Neural cell (in vitro differentiated cells): ENCODE measurements at regions not wholly inside any gene's neighbourhood (a gene's known extent, or its start where the extent isn't known, plus 50 kb on each side); places are given as distances from the start of the nearest gene placed in this dataset.
A peak's percentile ranks its signal among the peaks of the same experiment; 100 is the strongest.

Experiments used
- H2AFZ ChIP-seq: fragments of 200-600, 300-800 bp; sonication (generic), shearing (Covaris generic); 2 replicates; pipeline ENCODE4 v1.6.0; 2014; ENCODE audit warnings: low read depth, mild to moderate bottlenecking, antibody characterized with exemption, low read length, moderate library complexity
- H3F3A ChIP-seq: fragments of 200-600 bp; shearing (Covaris generic); 2 replicates; pipeline ENCODE4 v1.6.1; 2016; ENCODE audit warnings: mild to moderate bottlenecking, moderate library complexity, mixed read lengths, antibody characterized with exemption, low read length; ENCODE audit not compliant: insufficient read depth, poor library complexity, severe bottlenecking
- H3K27ac ChIP-seq: fragments of 200-600, 300-800 bp; sonication (generic), shearing (Covaris generic); 2 replicates; pipeline ENCODE4 v1.5.1; 2014; ENCODE audit warnings: mild to moderate bottlenecking, low read length, moderate library complexity
- H3K27me3 ChIP-seq: fragments of 300-800, 200-600 bp; sonication (generic), shearing (Covaris generic); 2 replicates; pipeline ENCODE4 v1.6.0; 2014; ENCODE audit warnings: mild to moderate bottlenecking, low read depth, low read length, moderate library complexity; ENCODE audit not compliant: insufficient read depth
- H3K36me3 ChIP-seq: fragments of 300-800, 200-600 bp; sonication (generic), shearing (Covaris generic); 2 replicates; pipeline ENCODE4 v1.5.1; 2014; ENCODE audit warnings: mild to moderate bottlenecking, antibody characterized with exemption, low read length, moderate library complexity; ENCODE audit not compliant: insufficient read depth
- H3K4me2 ChIP-seq: fragments of 300-800, 200-600 bp; sonication (generic), shearing (Covaris generic); 2 replicates; pipeline ENCODE4 v1.6.0; 2014; ENCODE audit warnings: mild to moderate bottlenecking, low read length
- H3K4me3 ChIP-seq: fragments of 300-800, 200-600 bp; sonication (generic), shearing (Covaris generic); 2 replicates; pipeline ENCODE4 v1.5.1; 2014; ENCODE audit warnings: mild to moderate bottlenecking, low read length, moderate library complexity
- H3K79me2 ChIP-seq: fragments of 200-600 bp; shearing (Covaris generic); replicated peaks from 2 replicates; pipeline ENCODE4 v1.6.0; 2014; ENCODE audit warnings: mild to moderate bottlenecking, low read length, moderate library complexity; ENCODE audit not compliant: insufficient read depth
- H3K9ac ChIP-seq: fragments of 300-800, 200-600 bp; sonication (generic), shearing (Covaris generic); 2 replicates; pipeline ENCODE4 v1.6.1; 2016; ENCODE audit warnings: mild to moderate bottlenecking, low read length, mixed read lengths
- H3K9me2 ChIP-seq: fragments of 200-600 bp; shearing (Covaris generic); 2 replicates; pipeline ENCODE4 v1.6.1; 2016; ENCODE audit warnings: mild to moderate bottlenecking, low read length, mixed read lengths; ENCODE audit not compliant: insufficient read depth
- H3K9me3 ChIP-seq: fragments of 200-600, 300-800 bp; sonication (generic), shearing (Covaris generic); 2 replicates; pipeline ENCODE4 v1.6.1; 2016; ENCODE audit warnings: mild to moderate bottlenecking, mixed run types, low read length, moderate library complexity, mixed read lengths
- H4K20me1 ChIP-seq: fragments of 200-600 bp; shearing (Covaris generic); 2 replicates; pipeline ENCODE4 v1.6.1; 2016; ENCODE audit warnings: mild to moderate bottlenecking, mixed run types; ENCODE audit not compliant: insufficient read depth
- EP300 ChIP-seq: fragments of 450-650 bp; conservative IDR thresholded peaks from 2 replicates; pipeline ENCODE4 v1.6.1; 2014; ENCODE audit warnings: antibody characterized with exemption, mild to moderate bottlenecking, moderate library complexity; ENCODE audit not compliant: poor library complexity, severe bottlenecking
- EZH2 ChIP-seq: fragments of 200-600, 300-800 bp; shearing (Covaris generic), sonication (generic); IDR thresholded peaks from 2 replicates; pipeline ENCODE4 v1.6.1; 2014; ENCODE audit warnings: antibody characterized with exemption, low read length, borderline replicate concordance, mild to moderate bottlenecking; ENCODE audit not compliant: insufficient read depth, poor library complexity, severe bottlenecking
- MXI1 ChIP-seq: fragments of 450-650 bp; conservative IDR thresholded peaks from 2 replicates; pipeline ENCODE4 v1.6.1; 2014; ENCODE audit warnings: antibody characterized with exemption, mild to moderate bottlenecking; ENCODE audit not compliant: poor library complexity, severe bottlenecking
- POLR2AphosphoS5 ChIP-seq: IDR thresholded peaks from 2 replicates; pipeline ENCODE4 v1.6.1; 2012
- RAD21 ChIP-seq: fragments of 450-650 bp; conservative IDR thresholded peaks from 2 replicates; pipeline ENCODE4 v1.6.1; 2014; ENCODE audit warnings: antibody characterized with exemption, mild to moderate bottlenecking, moderate library complexity
- SMC3 ChIP-seq: fragments of 450-650 bp; conservative IDR thresholded peaks from 2 replicates; pipeline ENCODE4 v1.6.1; 2014; ENCODE audit warnings: antibody characterized with exemption, mild to moderate bottlenecking, moderate library complexity; ENCODE audit not compliant: poor library complexity
- TAF1 ChIP-seq: IDR thresholded peaks from 2 replicates; pipeline ENCODE4 v1.6.1; 2012; ENCODE audit warnings: low read depth
- TF ChIP-seq, protein P1 (sequence below): fragments of 450-650 bp; IDR thresholded peaks from 2 replicates; pipeline ENCODE4 v1.5.1; 2014; ENCODE audit warnings: antibody characterized with exemption, mild to moderate bottlenecking, moderate library complexity; ENCODE audit not compliant: poor library complexity, severe bottlenecking
- TF ChIP-seq, protein P2 (sequence below): IDR thresholded peaks from 2 replicates; pipeline ENCODE4 v1.6.1; 2012; ENCODE audit warnings: borderline replicate concordance

DNA sequence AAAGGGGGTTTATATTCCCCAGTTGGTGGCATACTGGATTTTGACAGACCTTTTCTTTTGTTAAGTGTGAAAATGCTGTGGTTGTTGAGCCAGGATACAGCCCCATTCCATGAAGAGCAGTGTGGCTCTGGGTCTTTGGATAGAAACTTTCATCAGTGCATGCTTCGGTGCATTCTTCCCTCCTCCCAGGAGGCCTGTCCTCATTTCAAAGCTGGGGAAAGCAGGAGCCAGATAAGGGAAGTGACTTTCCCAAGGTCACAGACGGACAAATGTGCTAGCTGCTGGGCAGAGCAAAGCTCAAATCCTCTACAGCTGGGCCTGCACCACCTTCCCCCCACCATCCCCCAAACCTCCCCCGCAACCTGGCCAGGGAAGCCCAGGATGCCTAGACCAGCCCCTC lies 184.5 kb upstream of the NTM start:
- H3K9me2 ChIP-seq = no peaks in the 10 kb centered on the region
- peaks cover 3% of the 10 kb centered on the region for H3F3A ChIP-seq
- no peaks in the 10 kb centered on the region for H3K9me3 ChIP-seq
- peak overlapping the region; percentile 38 for H3K9ac ChIP-seq
- H3K79me2 ChIP-seq = no peaks in the 10 kb centered on the region
- H3K4me2 ChIP-seq = no peak overlapping the region
- H2AFZ ChIP-seq = no peak overlapping the region
- H3K4me3 ChIP-seq = peak overlapping the region; percentile 52
- no peaks in the 10 kb centered on the region for H3K27me3 ChIP-seq
- no peaks in the 10 kb centered on the region for H4K20me1 ChIP-seq
- no peaks in the 10 kb centered on the region for H3K36me3 ChIP-seq
- TF ChIP-seq, protein P1, sequence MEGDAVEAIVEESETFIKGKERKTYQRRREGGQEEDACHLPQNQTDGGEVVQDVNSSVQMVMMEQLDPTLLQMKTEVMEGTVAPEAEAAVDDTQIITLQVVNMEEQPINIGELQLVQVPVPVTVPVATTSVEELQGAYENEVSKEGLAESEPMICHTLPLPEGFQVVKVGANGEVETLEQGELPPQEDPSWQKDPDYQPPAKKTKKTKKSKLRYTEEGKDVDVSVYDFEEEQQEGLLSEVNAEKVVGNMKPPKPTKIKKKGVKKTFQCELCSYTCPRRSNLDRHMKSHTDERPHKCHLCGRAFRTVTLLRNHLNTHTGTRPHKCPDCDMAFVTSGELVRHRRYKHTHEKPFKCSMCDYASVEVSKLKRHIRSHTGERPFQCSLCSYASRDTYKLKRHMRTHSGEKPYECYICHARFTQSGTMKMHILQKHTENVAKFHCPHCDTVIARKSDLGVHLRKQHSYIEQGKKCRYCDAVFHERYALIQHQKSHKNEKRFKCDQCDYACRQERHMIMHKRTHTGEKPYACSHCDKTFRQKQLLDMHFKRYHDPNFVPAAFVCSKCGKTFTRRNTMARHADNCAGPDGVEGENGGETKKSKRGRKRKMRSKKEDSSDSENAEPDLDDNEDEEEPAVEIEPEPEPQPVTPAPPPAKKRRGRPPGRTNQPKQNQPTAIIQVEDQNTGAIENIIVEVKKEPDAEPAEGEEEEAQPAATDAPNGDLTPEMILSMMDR = no peak
- TF ChIP-seq EZH2 (no peak), EP300 (no peak)
- H3K27ac ChIP-seq = peak overlapping the region; percentile 73

DNA sequence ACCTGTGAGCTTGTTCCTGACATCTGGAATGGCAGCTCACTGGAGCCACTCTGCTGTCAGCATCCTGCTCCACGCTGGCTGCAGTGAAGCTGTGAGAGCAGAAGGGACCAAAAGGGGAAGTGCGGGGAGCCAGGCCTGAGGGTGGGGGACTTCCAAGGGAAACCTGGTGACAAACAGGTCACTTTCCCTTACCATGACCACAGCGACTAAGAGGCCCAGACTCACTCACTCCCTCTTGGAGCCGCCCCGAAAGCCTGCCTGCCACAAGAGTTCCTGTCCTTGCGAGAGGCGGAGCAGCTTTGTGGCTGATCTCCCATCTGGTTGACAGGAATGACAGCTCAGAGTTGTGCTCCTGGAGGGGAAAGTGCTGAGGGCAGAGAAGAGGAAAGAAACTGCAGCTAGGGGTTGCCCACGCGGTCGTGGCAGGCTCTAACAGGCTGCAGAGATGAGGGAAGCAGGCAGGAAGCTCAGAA lies 183.8 kb upstream of the NTM start:
- TF ChIP-seq, protein P1 = no peak
- no peak for TF ChIP-seq POLR2AphosphoS5
- TF ChIP-seq EP300 = peak; percentile 76
- TF ChIP-seq MXI1 = peak; percentile 21
- TF ChIP-seq SMC3 = peak; percentile 36
- TF ChIP-seq, protein P2, sequence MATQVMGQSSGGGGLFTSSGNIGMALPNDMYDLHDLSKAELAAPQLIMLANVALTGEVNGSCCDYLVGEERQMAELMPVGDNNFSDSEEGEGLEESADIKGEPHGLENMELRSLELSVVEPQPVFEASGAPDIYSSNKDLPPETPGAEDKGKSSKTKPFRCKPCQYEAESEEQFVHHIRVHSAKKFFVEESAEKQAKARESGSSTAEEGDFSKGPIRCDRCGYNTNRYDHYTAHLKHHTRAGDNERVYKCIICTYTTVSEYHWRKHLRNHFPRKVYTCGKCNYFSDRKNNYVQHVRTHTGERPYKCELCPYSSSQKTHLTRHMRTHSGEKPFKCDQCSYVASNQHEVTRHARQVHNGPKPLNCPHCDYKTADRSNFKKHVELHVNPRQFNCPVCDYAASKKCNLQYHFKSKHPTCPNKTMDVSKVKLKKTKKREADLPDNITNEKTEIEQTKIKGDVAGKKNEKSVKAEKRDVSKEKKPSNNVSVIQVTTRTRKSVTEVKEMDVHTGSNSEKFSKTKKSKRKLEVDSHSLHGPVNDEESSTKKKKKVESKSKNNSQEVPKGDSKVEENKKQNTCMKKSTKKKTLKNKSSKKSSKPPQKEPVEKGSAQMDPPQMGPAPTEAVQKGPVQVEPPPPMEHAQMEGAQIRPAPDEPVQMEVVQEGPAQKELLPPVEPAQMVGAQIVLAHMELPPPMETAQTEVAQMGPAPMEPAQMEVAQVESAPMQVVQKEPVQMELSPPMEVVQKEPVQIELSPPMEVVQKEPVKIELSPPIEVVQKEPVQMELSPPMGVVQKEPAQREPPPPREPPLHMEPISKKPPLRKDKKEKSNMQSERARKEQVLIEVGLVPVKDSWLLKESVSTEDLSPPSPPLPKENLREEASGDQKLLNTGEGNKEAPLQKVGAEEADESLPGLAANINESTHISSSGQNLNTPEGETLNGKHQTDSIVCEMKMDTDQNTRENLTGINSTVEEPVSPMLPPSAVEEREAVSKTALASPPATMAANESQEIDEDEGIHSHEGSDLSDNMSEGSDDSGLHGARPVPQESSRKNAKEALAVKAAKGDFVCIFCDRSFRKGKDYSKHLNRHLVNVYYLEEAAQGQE = peak; percentile 57
- TF ChIP-seq EZH2 = no peak
- no peak for TF ChIP-seq TAF1
- TF ChIP-seq RAD21 = peak; percentile 27
- Histone ChIP-seq H3K36me3 (no peaks in the 10 kb centered on the region), H3K9me3 (no peaks in the 10 kb centered on the region), H3F3A (peaks cover 3% of the 10 kb centered on the region), H3K27ac (peak overlapping the region; percentile 73), H3K9ac (peak overlapping the region; percentile 38), H3K27me3 (no peaks in the 10 kb centered on the region), H2AFZ (no peak overlapping the region), H3K4me2 (peak overlapping the region; percentile 13), H4K20me1 (no peaks in the 10 kb centered on the region), H3K4me3 (peak overlapping the region; percentile 52), H3K9me2 (no peaks in the 10 kb centered on the region), H3K79me2 (no peaks in the 10 kb centered on the region)
